HEK293 (cell line): ENCODE measurements at regions not wholly inside any gene's neighbourhood (a gene's known extent, or its start where the extent isn't known, plus 50 kb on each side); places are given as distances from the start of the nearest gene placed in this dataset.

Source experiments
- GFI1B ChIP-seq: fragments of 450-650 bp; formaldehyde crosslinking; IDR thresholded peaks from 2 replicates; pipeline ENCODE4 v1.5.1; 2016; ENCODE audit warnings: missing biosample characterization, missing genetic modification characterization
- GLIS1 ChIP-seq: fragments of 450-650 bp; formaldehyde crosslinking; IDR thresholded peaks from 2 replicates; pipeline ENCODE4 v1.5.1; 2016; ENCODE audit warnings: missing biosample characterization, missing genetic modification characterization
- GLIS2 ChIP-seq: fragments of 450-650 bp; formaldehyde crosslinking; IDR thresholded peaks from 2 replicates; pipeline ENCODE4 v1.5.1; 2016; ENCODE audit warnings: missing biosample characterization, missing genetic modification characterization
- MYNN ChIP-seq: fragments of 450-650 bp; formaldehyde crosslinking; IDR thresholded peaks from 2 replicates; pipeline ENCODE4 v1.5.1; 2016; ENCODE audit warnings: missing biosample characterization, missing genetic modification characterization, borderline replicate concordance
- OSR2 ChIP-seq: fragments of 450-650 bp; formaldehyde crosslinking; IDR thresholded peaks from 2 replicates; pipeline ENCODE4 v1.5.1; 2016; ENCODE audit warnings: missing biosample characterization, missing genetic modification characterization
- PRDM6 ChIP-seq: fragments of 450-650 bp; formaldehyde crosslinking; IDR thresholded peaks from 2 replicates; pipeline ENCODE4 v1.5.1; 2017; ENCODE audit warnings: missing biosample characterization, missing genetic modification characterization
- SCRT1 ChIP-seq: fragments of 450-650 bp; formaldehyde crosslinking; IDR thresholded peaks from 2 replicates; pipeline ENCODE4 v1.5.1; 2016; ENCODE audit warnings: missing biosample characterization, missing genetic modification characterization, borderline replicate concordance
- SCRT2 ChIP-seq: fragments of 450-650 bp; formaldehyde crosslinking; IDR thresholded peaks from 2 replicates; pipeline ENCODE4 v1.5.1; 2016; ENCODE audit warnings: missing biosample characterization, missing genetic modification characterization
- TRIM28 ChIP-seq: IDR thresholded peaks from 2 replicates; pipeline ENCODE4 v1.6.1; 2011; ENCODE audit warnings: low read length, control low read depth, borderline replicate concordance
- WT1 ChIP-seq: fragments of 450-650 bp; formaldehyde crosslinking; IDR thresholded peaks from 2 replicates; pipeline ENCODE4 v1.5.1; 2016; ENCODE audit warnings: missing biosample characterization, missing genetic modification characterization
- ZBTB21 ChIP-seq: fragments of 450-650 bp; formaldehyde crosslinking; IDR thresholded peaks from 2 replicates; pipeline ENCODE4 v1.5.1; 2017; ENCODE audit warnings: missing biosample characterization, missing genetic modification characterization
- ZEB2 ChIP-seq: fragments of 450-650 bp; formaldehyde crosslinking; IDR thresholded peaks from 2 replicates; pipeline ENCODE4 v1.5.1; 2016; ENCODE audit warnings: missing biosample characterization, missing genetic modification characterization
- ZFHX2 ChIP-seq: fragments of 450-650 bp; formaldehyde crosslinking; conservative IDR thresholded peaks from 2 replicates; pipeline ENCODE4 v1.5.1; 2016; ENCODE audit warnings: missing biosample characterization, missing genetic modification characterization
- ZNF10 ChIP-seq: fragments of 450-650 bp; formaldehyde crosslinking; IDR thresholded peaks from 2 replicates; pipeline ENCODE4 v1.5.1; 2017; ENCODE audit warnings: missing biosample characterization, missing genetic modification characterization
- ZNF184 ChIP-seq: fragments of 450-650 bp; IDR thresholded peaks from 2 replicates; pipeline ENCODE4 v1.5.1; 2018; ENCODE audit warnings: missing biosample characterization, mild to moderate bottlenecking, missing genetic modification characterization
- ZNF280D ChIP-seq: fragments of 450-650 bp; formaldehyde crosslinking; IDR thresholded peaks from 2 replicates; pipeline ENCODE4 v1.5.1; 2016; ENCODE audit warnings: missing biosample characterization, missing genetic modification characterization
- ZNF324 ChIP-seq: fragments of 450-650 bp; formaldehyde crosslinking; IDR thresholded peaks from 2 replicates; pipeline ENCODE4 v1.5.1; 2016; ENCODE audit warnings: missing biosample characterization, missing genetic modification characterization
- ZNF335 ChIP-seq: fragments of 450-650 bp; formaldehyde crosslinking; conservative IDR thresholded peaks from 2 replicates; pipeline ENCODE4 v1.5.1; 2016; ENCODE audit warnings: missing biosample characterization, missing genetic modification characterization
- ZNF398 ChIP-seq: fragments of 450-650 bp; formaldehyde crosslinking; IDR thresholded peaks from 2 replicates; pipeline ENCODE4 v1.5.1; 2017; ENCODE audit warnings: missing biosample characterization, missing genetic modification characterization
- ZNF501 ChIP-seq: fragments of 450-650 bp; formaldehyde crosslinking; IDR thresholded peaks from 2 replicates; pipeline ENCODE4 v1.5.1; 2016; ENCODE audit warnings: missing biosample characterization, missing genetic modification characterization
- ZNF530 ChIP-seq: fragments of 450-650 bp; formaldehyde crosslinking; IDR thresholded peaks from 2 replicates; pipeline ENCODE4 v1.5.1; 2016; ENCODE audit warnings: low read depth, missing biosample characterization, missing genetic modification characterization
- ZNF629 ChIP-seq: fragments of 450-650 bp; formaldehyde crosslinking; IDR thresholded peaks from 2 replicates; pipeline ENCODE4 v1.5.1; 2017; ENCODE audit warnings: missing biosample characterization, missing genetic modification characterization
- ZNF664 ChIP-seq: fragments of 450-650 bp; formaldehyde crosslinking; IDR thresholded peaks from 2 replicates; pipeline ENCODE4 v1.5.1; 2016; ENCODE audit warnings: missing biosample characterization, missing genetic modification characterization
- ZNF792 ChIP-seq: fragments of 450-650 bp; formaldehyde crosslinking; IDR thresholded peaks from 2 replicates; pipeline ENCODE4 v1.5.1; 2016; ENCODE audit warnings: missing biosample characterization, missing genetic modification characterization
- ZNF837 ChIP-seq: fragments of 450-650 bp; formaldehyde crosslinking; IDR thresholded peaks from 2 replicates; pipeline ENCODE4 v1.5.1; 2016; ENCODE audit warnings: missing biosample characterization, missing genetic modification characterization
- ZSCAN30 ChIP-seq: fragments of 450-650 bp; IDR thresholded peaks from 2 replicates; pipeline ENCODE4 v1.5.1; 2018; ENCODE audit warnings: missing biosample characterization, mild to moderate bottlenecking, missing genetic modification characterization, moderate library complexity
- TF ChIP-seq, protein P1 (sequence below): fragments of 450-650 bp; formaldehyde crosslinking; IDR thresholded peaks from 2 replicates; pipeline ENCODE4 v1.5.1; 2016; ENCODE audit warnings: missing biosample characterization, missing genetic modification characterization
- TF ChIP-seq, protein P2 (sequence below): fragments of 450-650 bp; formaldehyde crosslinking; IDR thresholded peaks from 2 replicates; pipeline ENCODE4 v1.5.1; 2016; ENCODE audit warnings: missing biosample characterization, missing genetic modification characterization

- TF ChIP-seq PRDM6 (tag by site-specific recombination) = peak; percentile 71
- no peak; the same call in 1 of the 2 replicates for TF ChIP-seq ZNF10
- peak; percentile 92 for TF ChIP-seq GLIS1 (tag by site-specific recombination)
- peak; percentile 37; the same call in 1 of the 2 replicates for TF ChIP-seq TRIM28
- TF ChIP-seq ZNF837 (tag by site-specific recombination) = no peak
- peak; percentile 87 for TF ChIP-seq ZNF280D (tag by site-specific recombination)
- peak; percentile 82 for TF ChIP-seq OSR2 (tag by site-specific recombination)
- TF ChIP-seq ZBTB21 (tag by site-specific recombination) = peak; percentile 82
- TF ChIP-seq, protein P1, sequence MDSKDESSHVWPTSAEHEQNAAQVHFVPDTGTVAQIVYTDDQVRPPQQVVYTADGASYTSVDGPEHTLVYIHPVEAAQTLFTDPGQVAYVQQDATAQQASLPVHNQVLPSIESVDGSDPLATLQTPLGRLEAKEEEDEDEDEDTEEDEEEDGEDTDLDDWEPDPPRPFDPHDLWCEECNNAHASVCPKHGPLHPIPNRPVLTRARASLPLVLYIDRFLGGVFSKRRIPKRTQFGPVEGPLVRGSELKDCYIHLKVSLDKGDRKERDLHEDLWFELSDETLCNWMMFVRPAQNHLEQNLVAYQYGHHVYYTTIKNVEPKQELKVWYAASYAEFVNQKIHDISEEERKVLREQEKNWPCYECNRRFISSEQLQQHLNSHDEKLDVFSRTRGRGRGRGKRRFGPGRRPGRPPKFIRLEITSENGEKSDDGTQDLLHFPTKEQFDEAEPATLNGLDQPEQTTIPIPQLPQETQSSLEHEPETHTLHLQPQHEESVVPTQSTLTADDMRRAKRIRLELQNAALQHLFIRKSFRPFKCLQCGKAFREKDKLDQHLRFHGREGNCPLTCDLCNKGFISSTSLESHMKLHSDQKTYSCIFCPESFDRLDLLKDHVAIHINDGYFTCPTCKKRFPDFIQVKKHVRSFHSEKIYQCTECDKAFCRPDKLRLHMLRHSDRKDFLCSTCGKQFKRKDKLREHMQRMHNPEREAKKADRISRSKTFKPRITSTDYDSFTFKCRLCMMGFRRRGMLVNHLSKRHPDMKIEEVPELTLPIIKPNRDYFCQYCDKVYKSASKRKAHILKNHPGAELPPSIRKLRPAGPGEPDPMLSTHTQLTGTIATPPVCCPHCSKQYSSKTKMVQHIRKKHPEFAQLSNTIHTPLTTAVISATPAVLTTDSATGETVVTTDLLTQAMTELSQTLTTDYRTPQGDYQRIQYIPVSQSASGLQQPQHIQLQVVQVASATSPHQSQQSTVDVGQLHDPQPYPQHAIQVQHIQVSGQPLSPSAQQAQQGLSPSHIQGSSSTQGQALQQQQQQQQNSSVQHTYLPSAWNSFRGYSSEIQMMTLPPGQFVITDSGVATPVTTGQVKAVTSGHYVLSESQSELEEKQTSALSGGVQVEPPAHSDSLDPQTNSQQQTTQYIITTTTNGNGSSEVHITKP (tag by site-specific recombination) = peak; percentile 86
- TF ChIP-seq ZNF398 (tag by site-specific recombination) = peak; percentile 91
- 0 out of 2 replicates have a peak, but pooled peaks have one; percentile 8 for TF ChIP-seq SCRT1 (tag by site-specific recombination)
- TF ChIP-seq MYNN (tag by site-specific recombination) = 0 out of 2 replicates have a peak, but pooled peaks have one; percentile 34
- TF ChIP-seq ZNF629 (tag by site-specific recombination) = peak; percentile 93
- TF ChIP-seq ZNF792 (tag by site-specific recombination) = peak; percentile 90
- TF ChIP-seq SCRT2 (tag by site-specific recombination) = peak; percentile 8
- no peak for TF ChIP-seq ZNF530 (tag by site-specific recombination)
- TF ChIP-seq ZNF324 = no peak; the same call in 1 of the 2 replicates
- TF ChIP-seq, protein P2, sequence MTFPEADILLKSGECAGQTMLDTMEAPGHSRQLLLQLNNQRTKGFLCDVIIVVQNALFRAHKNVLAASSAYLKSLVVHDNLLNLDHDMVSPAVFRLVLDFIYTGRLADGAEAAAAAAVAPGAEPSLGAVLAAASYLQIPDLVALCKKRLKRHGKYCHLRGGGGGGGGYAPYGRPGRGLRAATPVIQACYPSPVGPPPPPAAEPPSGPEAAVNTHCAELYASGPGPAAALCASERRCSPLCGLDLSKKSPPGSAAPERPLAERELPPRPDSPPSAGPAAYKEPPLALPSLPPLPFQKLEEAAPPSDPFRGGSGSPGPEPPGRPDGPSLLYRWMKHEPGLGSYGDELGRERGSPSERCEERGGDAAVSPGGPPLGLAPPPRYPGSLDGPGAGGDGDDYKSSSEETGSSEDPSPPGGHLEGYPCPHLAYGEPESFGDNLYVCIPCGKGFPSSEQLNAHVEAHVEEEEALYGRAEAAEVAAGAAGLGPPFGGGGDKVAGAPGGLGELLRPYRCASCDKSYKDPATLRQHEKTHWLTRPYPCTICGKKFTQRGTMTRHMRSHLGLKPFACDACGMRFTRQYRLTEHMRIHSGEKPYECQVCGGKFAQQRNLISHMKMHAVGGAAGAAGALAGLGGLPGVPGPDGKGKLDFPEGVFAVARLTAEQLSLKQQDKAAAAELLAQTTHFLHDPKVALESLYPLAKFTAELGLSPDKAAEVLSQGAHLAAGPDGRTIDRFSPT (tag by site-specific recombination) = peak; percentile 97
- TF ChIP-seq ZEB2 (tag by site-specific recombination) = peak; percentile 84
- TF ChIP-seq ZNF335 = peak; percentile 36; the same call in 1 of the 2 replicates
- peak; percentile 62 for TF ChIP-seq GLIS2
- peak; percentile 7; the same call in 1 of the 2 replicates for TF ChIP-seq ZNF664
- TF ChIP-seq ZFHX2 (tag by site-specific recombination) = peak; percentile 39
- TF ChIP-seq GFI1B (tag by site-specific recombination) = no peak
- TF ChIP-seq WT1 (tag by site-specific recombination) = peak; percentile 78
- TF ChIP-seq ZSCAN30 (tag by site-specific recombination) = peak; percentile 83
- TF ChIP-seq ZNF184 (tag by site-specific recombination) = peak; percentile 81
- TF ChIP-seq ZNF501 (tag by site-specific recombination) = peak; percentile 64; the same call in 1 of the 2 replicates
These were observed 500.9 kb downstream of the SOX2 start (continued) for GRCh38 chr3:182212479-182213076.
